ENCODE measurements at regions not wholly inside any gene's neighbourhood (a gene's known extent, or its start where the extent isn't known, plus 50 kb on each side); places are given as distances from the start of the nearest gene placed in this dataset.
"Not testable (repeated sequence)": the region's sequence is repeated elsewhere in the genome, so short reads cannot be mapped to it uniquely, and the experiment has no call there.

DNA sequence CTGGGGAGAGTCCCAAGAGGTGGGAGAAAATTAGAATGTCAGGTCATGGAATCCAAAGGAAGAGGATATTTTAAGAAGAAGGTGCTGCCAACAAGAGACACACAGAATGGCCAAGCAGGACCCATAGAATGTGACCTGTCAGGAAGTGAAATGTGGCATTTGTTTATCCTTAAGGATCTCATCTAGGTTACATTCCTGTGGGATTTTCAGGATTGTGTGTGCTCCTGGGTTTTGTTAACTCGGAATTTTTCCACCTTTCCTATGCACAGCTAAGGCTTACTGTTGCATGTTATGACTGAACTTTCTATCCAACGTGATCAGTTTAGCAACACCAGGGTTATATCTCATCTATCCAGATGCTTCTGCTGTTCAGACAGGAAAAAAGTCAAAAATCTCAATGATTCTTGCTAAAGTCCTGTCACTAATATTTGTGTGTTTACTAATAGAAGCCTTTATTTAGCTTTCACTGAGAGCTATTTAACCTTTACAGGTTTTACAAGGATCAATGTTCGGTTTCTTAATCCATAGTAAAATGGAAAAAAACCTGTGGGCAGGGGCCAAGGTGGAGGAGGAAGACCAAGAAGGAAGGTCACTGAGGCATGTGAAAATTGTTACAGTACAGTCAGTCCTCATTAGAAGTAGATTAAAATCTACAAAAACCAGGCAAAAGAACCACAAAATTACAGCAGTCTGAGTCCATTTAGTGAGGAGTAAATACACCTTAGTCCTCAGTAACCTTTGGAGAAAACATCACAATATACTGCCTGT is 437.8 kb upstream of the NPVF start:
- DNase-seq: no peak

- no peak for DNase-seq
These were observed 438.4 kb upstream of the NPVF start for GRCh38 chr7:25666671-25667060.

- no peak for DNase-seq
These were observed 441.0 kb upstream of the NPVF start for GRCh38 chr7:25669281-25669781.

- DNase-seq: peak; percentile 69
These were observed 441.9 kb upstream of the NPVF start for GRCh38 chr7:25669961-25670841.

GRCh38 chr7:25671111-25671510 is 442.8 kb upstream of the NPVF start:
- DNase-seq: no peak

DNA sequence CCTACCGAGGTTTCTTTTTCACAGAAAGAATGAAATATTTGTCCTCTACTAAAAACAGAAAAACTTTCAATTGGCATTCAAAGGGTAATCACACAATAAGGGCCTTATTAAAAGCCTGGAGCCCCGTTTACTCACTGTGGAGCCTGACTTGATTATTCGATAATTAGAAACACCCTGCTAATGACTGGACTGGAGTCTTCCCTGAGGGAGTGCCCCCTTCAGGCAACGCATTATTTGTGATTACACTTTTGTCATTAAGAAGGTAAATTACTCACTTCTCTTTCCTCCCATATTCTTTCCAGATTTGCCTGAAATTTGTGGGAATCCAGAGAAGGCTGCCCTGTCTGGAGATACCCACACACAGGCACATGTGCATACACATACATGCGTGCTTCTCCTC is 444.2 kb upstream of the NPVF start:
- no peak for DNase-seq

DNA sequence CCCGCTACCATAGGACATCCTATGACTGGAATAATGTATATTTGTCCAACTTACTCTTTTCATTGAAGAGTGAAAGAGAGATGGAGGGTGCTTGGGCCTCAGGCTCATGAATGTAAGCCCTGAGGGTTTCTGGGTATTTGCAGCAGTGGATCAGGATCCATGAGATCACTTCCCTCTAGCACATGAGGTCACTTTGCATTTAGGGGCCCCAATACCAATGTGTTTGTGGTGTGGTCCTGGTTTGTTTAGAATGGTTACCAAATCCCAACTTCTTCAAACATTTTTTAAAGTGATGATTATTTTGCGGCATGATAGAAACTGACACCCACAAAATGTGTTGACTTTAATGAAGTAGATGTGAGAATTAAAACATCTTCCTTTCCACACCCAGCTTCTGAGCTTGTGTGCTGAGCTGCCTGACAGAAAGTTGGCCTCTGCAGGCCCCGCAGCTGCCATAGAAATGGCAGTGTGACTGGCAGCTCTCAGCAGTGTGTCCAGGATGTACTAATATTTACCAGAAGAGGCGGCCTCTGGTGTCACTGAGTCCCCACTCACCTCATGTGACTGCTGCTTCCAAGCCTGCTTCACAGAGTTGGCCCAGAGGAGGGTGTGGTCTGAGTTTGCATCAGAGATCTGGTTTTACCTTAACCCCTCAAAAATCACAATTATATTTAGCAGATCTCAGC is 447.6 kb upstream of the NPVF start:
- no peak for DNase-seq

DNA sequence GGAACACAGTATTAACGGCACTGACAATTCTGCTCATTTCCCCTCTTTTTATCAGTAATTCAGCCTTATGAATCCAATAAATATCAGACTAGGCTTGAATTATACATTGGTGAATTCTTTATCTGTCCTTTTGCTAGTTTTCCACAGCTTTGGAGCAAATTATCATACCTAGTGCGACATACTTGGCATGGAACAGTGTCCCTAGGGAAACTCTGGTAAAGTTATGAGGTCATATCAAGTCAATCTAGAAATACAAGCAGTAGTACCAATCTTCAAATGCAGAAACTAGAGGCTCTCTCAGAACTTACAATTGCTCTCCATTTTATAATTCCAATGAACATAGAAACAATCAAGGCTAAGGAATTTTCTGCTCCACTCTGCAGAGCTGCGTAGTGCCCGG is 449.3 kb upstream of the NPVF start:
- DNase-seq: no peak

- no peak for DNase-seq
These were observed 449.9 kb upstream of the NPVF start for GRCh38 chr7:25678215-25678614.

DNA sequence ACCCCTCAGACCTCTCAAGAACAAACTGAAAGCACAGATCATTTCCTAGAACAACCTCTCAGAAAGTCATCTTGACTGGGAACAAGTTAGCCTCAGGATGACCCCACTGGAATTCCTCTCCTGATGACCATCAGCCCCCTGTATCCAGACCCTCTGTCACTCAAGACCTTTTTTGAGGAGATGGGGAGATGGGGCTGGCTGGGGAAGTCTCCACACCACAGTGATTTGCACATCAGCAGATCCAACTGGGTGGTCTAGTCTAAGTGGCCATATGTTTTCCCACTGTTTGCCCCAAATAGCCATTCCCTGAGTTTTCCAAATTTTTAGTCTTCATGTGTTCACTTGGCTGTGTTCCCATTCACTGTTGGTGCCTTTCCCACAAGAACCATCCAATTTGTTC is 452.4 kb upstream of the NPVF start:
- DNase-seq: no peak

- DNase-seq: no peak
These were observed 456.1 kb upstream of the NPVF start for GRCh38 chr7:25684360-25684759.

- DNase-seq: no peak
These were observed 458.2 kb upstream of the NPVF start for GRCh38 chr7:25686493-25686892.

DNA sequence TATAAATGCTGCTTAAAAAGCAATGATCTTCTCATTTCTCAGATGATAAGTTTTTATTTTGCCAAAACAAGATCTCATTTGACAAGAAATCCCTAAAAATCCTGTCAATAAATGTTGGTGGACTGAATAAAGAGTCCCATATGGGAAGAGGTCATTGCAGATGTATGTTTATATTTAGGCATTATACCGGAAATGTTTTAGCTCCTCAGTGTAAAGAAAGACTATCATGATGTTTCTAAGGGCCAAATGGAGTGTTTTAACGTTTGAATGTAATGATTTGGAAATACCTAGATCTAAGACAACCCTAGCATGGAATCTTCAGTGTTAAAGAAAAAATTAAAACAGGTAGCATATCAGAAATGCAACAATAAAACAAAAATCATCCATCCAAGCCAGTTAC is 457.8 kb upstream of the NFE2L3 start:
- no peak for DNase-seq

- no peak for DNase-seq
These were observed 457.3 kb upstream of the NFE2L3 start for GRCh38 chr7:25694699-25695098.

- DNase-seq: no peak
These were observed 455.4 kb upstream of the NFE2L3 start for GRCh38 chr7:25696571-25696970.

DNA sequence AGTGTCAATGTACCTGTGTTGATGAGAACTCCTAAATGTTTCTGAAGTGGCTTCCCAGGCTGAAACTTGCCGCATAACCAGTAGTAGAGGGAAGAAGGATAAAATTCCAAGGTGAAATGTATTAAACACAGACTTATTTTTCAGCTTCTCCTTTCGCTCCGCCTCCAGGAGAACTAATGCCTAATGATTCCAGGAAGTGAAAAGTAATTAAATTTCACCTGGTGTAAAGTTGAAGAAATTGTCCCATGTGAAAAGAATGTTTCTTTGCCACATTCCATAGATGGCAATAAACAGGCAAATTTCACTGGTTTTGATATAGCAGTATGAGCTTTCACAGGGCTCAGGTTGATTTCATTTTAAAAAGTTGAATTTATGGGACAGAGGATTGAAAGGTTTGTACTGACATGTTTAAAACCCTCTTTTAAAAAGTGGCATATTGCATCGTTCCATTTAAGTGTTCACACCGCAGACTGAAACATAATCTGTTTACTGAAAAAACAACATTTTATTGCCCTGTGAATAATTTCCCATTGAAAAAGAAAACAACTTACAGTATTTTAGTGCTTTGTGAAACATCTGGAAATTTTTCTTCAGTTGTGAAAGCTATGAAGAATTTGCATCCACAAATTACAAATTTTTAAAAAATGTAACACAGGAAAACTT is 453.4 kb upstream of the NFE2L3 start:
- peak; percentile 83 for DNase-seq

DNA sequence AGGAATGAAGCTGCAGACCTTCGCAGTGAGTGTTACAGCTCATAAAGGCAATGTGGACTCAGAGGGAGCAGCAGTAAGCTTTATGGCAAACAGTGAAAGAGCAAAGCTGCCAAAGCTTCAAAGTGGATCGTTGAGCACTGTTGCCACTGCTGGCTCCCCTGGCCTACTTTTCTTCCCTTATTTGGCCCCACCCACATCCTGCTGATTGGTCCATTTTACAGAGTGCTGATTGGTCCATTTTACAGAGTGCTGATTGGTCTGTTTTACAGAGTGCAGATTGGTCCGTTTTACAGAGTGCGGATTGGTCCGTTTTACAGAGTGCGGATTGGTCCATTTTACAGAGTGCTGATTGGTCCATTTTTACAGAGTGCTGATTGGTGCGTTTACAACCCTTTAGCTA is 451.9 kb upstream of the NFE2L3 start:
- DNase-seq: not testable (repeated sequence)

GRCh38 chr7:25704413-25704812 is 447.6 kb upstream of the NFE2L3 start:
- no peak for DNase-seq

GRCh38 chr7:25706764-25707163 is 445.2 kb upstream of the NFE2L3 start:
- DNase-seq: no peak

GRCh38 chr7:25707768-25708620 is 444.0 kb upstream of the NFE2L3 start:
- DNase-seq: peak; percentile 75

- no peak for DNase-seq
These were observed 441.0 kb upstream of the NFE2L3 start for GRCh38 chr7:25710959-25711358.

All from renal pelvis (tissue), 1 donor.